HG02884 (cell line): ENCODE measurements at regions not wholly inside any gene's neighbourhood (a gene's known extent, or its start where the extent isn't known, plus 50 kb on each side); places are given as distances from the start of the nearest gene placed in this dataset.
"Not testable (repeated sequence)": the region's sequence is repeated elsewhere in the genome, so short reads cannot be mapped to it uniquely, and the experiment has no call there.

Experiments used
- ATAC-seq: cut with Tn5 transposase; IDR thresholded peaks from one replicate; pipeline ENCODE4 v1.9.1; 2021; ENCODE audit warnings: mild to moderate bottlenecking, moderate library complexity; ENCODE audit not compliant: unreplicated experiment

GRCh38 chr12:58678753-58679152 lies 241.6 kb downstream of the LRIG3 start:
- ATAC-seq, result no peak

DNA sequence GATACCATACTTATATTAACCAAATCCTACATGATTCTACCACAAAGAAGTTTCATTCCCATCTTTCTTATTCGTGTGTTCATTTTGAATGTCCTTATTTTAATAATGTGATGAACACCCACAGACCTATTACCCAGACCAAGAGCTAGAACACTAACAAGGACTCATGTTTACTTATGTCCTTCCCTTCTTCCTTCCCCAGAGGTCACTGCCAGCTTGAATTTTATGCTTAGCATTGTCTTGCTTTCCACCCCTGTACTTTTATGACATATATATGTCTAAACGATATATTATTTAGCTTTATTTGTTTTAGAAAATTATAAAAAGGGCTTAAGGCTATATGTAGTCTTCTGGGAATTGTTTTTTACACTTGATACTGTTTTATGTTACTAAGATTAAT lies 238.6 kb downstream of the LRIG3 start:
- no peak for ATAC-seq

- ATAC-seq, result no peak
Measured at GRCh38 chr12:58695263-58695662, 225.0 kb downstream of the LRIG3 start.

DNA sequence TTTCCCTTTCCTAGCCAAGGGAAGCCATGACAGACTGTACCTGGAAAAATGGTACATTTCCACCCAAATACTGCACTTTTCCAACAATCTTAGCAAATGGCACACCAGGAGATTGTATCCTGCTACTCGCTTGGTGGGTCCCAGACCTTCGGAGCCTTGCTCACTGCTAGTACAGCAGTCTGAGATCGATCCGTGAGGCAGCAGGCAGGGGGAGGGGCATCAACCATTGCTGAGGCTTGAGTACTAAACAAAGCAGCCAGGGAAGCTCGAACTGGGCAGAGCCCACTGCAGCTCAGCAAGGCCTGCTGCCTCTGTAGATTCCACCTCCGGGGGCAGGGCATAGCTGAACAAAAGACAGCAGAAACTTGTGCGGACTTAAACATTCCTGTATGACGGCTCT lies 218.8 kb downstream of the LRIG3 start:
- ATAC-seq, result no peak

DNA sequence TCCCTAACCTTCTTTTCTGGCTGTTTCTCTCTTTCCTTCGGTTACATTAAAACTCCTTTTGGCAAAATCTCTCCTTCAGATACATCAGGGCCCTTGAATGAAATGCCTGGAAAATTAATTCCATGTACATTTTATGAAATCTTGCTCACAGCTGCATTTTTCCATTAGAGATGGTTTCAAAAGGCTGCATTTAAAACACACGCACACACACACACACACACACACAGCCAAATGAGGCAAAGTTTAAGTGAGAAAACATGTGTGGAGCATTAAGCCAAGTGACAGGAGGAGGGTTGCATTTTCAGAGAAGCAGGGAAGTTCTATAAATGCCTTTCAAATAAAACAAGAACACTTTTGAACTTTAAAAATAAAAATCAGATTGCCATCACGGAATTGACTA lies 216.4 kb downstream of the LRIG3 start:
- ATAC-seq, result no peak

DNA sequence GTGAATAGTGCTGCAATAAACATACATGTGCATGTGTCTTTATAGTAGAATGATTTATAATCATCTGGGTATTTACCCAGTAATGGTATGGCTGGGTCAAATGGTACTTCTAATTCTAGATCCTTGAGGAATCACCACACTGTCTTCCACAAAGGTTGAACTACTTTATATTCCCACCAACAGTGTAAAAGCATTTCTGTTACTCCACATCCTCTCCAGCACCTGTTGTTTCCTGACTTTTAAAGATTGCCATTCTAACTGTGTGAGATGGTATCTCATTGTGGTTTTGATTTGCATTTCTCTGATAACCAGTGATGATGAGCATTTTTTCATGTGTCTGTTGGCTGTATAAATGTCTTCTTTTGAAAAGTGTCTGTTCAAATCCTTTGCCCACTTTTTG lies 215.5 kb downstream of the LRIG3 start:
- ATAC-seq, result not testable (repeated sequence)

DNA sequence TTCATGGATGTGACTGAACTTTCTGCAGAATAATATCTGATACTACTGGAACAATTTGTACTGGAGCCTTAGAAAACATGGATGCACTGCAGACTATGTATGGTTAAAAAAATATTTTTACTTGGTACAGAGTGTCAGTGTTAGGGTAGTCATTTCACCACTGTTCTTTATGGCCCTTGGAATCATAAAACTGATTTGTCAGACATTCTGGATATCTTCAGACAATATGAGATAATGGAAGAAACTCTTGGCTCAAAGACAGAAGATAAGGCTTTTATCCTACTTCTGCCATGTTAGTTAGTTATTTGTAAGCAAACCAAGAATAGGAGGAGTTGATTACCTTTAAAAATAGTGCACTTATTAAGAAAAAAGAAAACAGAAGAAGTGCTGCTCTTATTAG lies 209.4 kb downstream of the LRIG3 start:
- ATAC-seq, result no peak

DNA sequence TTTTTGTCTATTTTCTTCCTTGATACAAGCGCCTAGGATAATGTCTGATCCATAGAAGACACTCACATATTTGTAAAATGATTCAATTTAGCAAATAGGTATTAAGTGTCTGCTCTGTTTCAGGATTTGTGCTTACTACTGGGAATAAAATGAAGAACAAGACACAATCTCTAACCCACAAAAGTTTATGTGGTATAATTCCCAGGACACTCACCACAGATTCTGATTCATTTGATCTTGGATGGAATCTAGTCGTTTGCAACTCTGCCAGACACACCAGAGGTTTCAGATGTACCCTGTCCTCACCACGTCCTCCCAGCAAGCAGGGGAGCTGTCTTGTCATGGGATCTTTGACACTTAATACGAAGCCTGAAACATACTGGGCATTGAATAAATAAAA lies 208.3 kb downstream of the LRIG3 start:
- no peak for ATAC-seq

- ATAC-seq, result no peak
Measured at GRCh38 chr12:58712976-58713375, 207.3 kb downstream of the LRIG3 start.

- no peak for ATAC-seq
Measured at GRCh38 chr12:58719161-58719560, 201.1 kb downstream of the LRIG3 start.

DNA sequence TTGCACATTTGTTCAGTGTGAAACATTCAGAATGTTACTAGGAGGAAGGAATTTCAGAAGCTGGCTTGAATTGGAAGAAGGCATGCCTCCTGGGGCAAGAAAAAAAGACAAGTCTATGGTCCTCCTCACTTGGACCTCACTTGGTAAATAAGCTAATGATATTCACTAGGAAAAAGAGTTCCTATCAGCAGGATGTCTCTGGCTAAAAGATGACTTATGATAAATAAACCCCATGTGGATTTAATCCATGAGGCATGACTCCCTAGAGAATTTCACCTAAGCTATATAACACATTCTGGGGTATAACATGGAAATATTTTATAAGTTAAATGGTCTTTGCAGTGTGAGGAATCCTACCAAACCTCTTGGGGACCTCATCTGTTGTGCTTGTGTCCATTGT lies 199.9 kb downstream of the LRIG3 start:
- no peak for ATAC-seq

GRCh38 chr12:58725400-58726105 lies 194.8 kb downstream of the LRIG3 start:
- ATAC-seq, result no peak

GRCh38 chr12:58727521-58727920 lies 192.8 kb downstream of the LRIG3 start:
- ATAC-seq, result no peak

DNA sequence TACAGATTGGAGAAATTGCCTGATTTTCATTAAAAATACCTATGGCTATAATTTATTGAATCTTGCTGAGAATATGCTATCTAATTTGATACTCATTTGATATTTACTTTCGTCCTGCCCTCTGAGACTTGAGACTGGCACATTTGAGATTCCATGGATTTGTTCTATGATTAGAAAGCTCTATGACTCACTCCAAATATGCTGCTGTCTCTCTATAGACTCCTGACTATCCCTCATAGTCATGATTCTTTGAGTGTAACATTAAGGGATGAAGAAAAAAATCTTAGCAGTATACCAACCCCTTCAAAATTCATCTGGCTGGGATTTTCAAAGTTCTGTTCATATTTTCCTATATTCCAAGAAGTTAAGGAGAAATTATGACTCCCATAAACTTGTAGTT lies 191.9 kb downstream of the LRIG3 start:
- ATAC-seq, result no peak

- no peak for ATAC-seq
Measured at GRCh38 chr12:58731096-58731495, 189.2 kb downstream of the LRIG3 start.

DNA sequence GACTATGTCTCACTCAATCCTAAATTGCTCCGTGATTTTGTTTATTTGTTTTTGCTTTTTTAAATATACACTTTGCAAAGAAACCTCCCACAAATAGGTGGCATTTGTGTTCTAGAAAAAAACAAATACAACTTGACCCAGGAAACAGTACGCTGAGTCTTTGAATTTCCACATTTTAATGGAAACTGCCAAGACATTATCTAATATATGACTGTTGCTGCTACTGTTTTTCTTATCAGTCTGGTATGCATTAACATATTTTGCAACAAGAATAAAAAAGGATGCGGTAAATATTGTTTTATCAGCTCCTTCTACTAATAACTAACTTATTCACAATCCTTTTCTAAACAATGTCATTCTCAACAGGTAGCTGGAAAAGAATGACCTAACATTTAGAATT lies 187.4 kb downstream of the LRIG3 start:
- no peak for ATAC-seq

DNA sequence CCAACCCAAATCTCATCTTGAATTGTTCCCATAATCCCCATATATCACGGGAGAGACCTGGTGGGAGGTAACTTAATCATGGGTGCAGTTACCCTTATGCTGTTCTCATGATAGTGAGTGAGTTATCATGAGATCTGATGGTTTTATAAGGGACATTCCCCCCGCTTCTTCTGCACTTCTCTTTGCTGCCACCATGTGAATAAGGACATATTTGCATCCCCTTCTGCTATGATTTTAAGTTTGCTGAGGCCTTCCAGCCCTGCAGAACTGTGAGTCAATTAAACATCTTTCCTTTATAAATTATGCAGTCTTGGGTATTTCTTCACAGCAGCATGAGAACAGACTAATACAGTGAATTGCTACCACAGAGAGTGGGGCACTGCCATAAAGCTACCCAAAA lies 179.1 kb downstream of the LRIG3 start:
- no peak for ATAC-seq

DNA sequence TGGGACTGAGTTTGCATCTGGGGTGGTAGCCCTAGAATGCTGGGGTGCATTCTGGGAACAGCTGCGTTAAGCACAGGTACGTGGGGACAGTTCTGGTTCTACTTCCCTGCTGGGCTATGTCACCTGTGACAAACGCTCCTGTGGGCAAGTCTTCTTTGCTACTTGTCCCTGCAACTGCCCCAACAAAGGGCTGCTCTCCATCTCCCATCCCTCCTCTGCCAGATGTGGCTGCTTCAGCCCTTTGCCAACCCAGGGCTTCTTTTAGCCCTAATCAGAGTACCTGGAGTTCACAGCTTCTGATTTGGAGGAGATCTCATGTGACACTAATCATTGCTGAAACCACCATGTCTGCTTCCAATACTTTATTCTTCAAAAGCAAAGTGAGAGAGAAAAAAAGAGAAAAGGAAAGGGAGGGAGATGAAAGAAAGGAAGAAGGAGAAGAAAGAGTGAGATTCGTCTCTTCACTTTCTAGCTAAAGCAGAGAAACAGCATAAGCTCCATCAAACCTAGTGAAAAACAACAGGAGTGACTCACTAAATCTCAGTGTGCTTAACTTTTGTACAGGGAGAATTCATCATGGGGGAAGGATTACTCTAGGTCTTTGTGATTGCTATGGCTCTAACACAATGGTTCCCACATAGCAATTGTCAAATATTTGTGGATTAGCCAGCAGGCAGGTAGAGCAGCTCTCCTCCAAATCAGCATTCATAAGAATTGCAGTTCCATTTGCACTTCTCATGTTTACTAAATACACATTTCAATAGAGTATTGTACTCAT lies 174.8 kb downstream of the LRIG3 start:
- ATAC-seq, result no peak

DNA sequence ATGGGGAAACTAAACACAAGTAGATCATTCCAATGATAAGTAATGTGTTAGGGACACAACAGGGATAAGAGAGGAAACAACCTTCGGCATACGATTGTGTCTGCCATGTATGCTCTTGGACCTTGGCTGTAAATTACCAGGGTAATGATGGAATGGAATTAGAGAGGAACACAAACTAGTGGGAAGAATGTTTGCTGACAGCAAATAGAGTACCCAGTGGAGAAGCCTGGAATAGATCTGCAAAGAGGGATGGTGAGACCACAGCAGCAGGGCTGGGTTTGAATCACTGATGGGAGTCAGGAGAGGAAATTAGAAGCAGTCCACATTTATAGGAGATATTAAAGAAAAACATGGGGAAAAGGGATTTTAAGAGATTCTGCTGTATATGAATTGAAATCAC lies 172.8 kb downstream of the LRIG3 start:
- no peak for ATAC-seq

GRCh38 chr12:58750484-58750883 lies 169.8 kb downstream of the LRIG3 start:
- no peak for ATAC-seq

DNA sequence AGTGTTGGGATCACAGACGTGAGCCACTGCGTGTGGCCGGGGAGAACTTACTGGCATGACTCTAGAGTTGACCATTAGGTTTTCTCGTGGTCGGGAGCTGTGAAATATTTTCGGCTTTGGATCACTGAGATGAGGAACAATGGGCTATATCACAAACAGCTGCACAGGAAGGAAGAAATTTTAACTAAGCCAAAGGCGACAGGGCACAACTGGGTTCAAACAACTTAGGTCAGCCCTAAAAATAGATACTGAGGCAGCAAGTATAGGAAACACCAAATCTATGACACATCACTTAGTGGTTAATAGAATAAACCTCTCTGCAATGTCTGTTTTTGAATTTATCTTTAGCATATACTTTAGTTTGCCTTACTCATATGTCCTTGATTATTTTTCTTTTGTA lies 162.9 kb downstream of the LRIG3 start:
- ATAC-seq, result no peak

DNA sequence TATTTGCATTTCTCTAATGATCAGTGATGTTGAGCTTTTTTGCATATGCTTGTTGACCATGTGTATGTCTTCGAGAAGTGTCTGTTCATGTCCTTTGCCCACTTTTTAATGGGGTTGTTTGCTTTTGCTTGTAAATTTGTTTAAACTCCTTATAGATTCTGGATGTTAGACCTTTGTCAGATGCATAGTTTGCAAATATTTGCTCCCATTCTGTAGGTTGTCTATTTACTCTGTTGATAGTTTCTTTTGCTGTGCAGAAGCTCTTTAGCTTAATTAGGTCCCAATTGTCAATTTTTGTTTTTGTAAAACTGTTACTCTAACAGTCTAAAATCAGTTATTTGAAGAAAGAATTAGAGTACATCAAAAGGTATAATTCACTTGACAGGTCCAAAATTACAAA lies 160.6 kb downstream of the LRIG3 start:
- not testable (repeated sequence) for ATAC-seq

DNA sequence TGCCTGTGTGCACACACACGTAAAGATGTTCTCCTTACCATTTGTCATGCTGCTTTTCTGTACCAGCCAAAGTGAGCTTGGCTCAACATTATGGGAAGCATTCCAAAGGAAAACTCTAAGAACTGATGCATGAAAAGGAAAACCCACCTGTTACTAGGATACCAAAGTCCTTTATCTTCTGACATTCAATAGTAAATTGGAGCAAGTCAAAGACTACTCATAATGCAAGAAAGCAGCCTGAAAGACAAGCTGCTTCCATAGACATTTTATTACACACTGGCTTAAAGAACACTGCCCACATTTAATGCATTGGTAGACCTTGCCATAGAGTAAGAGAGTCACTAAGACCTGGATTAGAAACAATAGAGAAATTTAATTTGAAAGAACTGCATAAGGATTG lies 159.0 kb downstream of the LRIG3 start:
- no peak for ATAC-seq
